SJSA1 (cell line): ENCODE measurements at regions not wholly inside any gene's neighbourhood (a gene's known extent, or its start where the extent isn't known, plus 50 kb on each side); places are given as distances from the start of the nearest gene placed in this dataset.
"Not testable (repeated sequence)": the region's sequence is repeated elsewhere in the genome, so short reads cannot be mapped to it uniquely, and the experiment has no call there.

Source experiments
- DNase-seq, 2 experiments: peaks; one replicate each; pipeline ENCODE4 v3.0.0-alpha.2; 2015 to 2020; ENCODE audit warnings: low spot score in 2 of 2, low read depth in 1 of 2
- H3K27ac ChIP-seq: fragments of 250-450 bp; sonication (Bioruptor Pico); 2 replicates; pipeline ENCODE4 v1.5.1; 2020; ENCODE audit warnings: mild to moderate bottlenecking, moderate library complexity
- H3K27me3 ChIP-seq: fragments of 250-450 bp; sonication (Bioruptor Pico); replicated peaks from 2 replicates; pipeline ENCODE4 v1.5.1; 2020; ENCODE audit warnings: mild to moderate bottlenecking, moderate library complexity
- H3K36me3 ChIP-seq: fragments of 250-450 bp; sonication (Bioruptor Pico); 2 replicates; pipeline ENCODE4 v1.5.1; 2020; ENCODE audit warnings: mild to moderate bottlenecking
- H3K4me1 ChIP-seq: fragments of 250-450 bp; sonication (Bioruptor Pico); replicated peaks from 2 replicates; pipeline ENCODE4 v1.6.1; 2021; ENCODE audit warnings: mild to moderate bottlenecking
- H3K4me3 ChIP-seq: fragments of 250-450 bp; sonication (Bioruptor Pico); 2 replicates; pipeline ENCODE4 v1.5.1; 2020; ENCODE audit warnings: mild to moderate bottlenecking
- H3K9me3 ChIP-seq: fragments of 250-450 bp; sonication (Bioruptor Pico); replicated peaks from 2 replicates; pipeline ENCODE4 v1.5.1; 2020; ENCODE audit warnings: mild to moderate bottlenecking

DNA sequence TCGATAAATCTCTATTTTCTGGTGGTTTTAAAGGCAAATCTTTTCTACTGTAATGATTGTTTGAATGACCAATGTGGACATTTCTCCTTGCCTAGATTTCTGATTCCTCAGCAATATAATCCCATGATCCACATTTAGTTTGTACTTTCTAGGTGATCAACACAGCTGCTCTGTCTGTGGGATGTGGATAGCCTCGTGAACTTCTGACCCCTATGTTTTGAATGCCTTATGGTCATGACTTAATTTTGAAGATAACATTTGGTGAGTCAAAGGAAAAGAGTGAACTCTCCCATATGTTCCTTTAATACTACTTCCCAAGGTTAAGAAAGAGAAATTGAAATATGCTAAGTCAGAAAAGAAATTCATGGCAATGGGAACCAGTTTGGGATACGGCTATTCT is 147.5 kb downstream of the CAVIN4 start:
- Histone ChIP-seq H3K4me1 (no peaks in the 10 kb centered on the region), H3K9me3 (no peaks in the 10 kb centered on the region), H3K27ac (no peak overlapping the region), H3K4me3 (no peak overlapping the region), H3K27me3 (no peaks in the 10 kb centered on the region), H3K36me3 (no peaks in the 10 kb centered on the region)
- DNase-seq: no peak

- Histone ChIP-seq H3K27me3 (no peaks in the 10 kb centered on the region), H3K36me3 (no peaks in the 10 kb centered on the region), H3K4me3 (no peak overlapping the region), H3K4me1 (no peaks in the 10 kb centered on the region), H3K9me3 (no peaks in the 10 kb centered on the region), H3K27ac (no peak overlapping the region)
- no peak for DNase-seq
These were observed 151.5 kb downstream of the CAVIN4 start for GRCh38 chr9:100729336-100729895.

- Histone ChIP-seq H3K27ac (no peak overlapping the region), H3K4me3 (no peak overlapping the region), H3K36me3 (no peaks in the 10 kb centered on the region), H3K27me3 (no peaks in the 10 kb centered on the region), H3K4me1 (no peaks in the 10 kb centered on the region), H3K9me3 (no peaks in the 10 kb centered on the region)
- no peak for DNase-seq
These were observed 152.2 kb downstream of the CAVIN4 start for GRCh38 chr9:100730086-100730485.

DNA sequence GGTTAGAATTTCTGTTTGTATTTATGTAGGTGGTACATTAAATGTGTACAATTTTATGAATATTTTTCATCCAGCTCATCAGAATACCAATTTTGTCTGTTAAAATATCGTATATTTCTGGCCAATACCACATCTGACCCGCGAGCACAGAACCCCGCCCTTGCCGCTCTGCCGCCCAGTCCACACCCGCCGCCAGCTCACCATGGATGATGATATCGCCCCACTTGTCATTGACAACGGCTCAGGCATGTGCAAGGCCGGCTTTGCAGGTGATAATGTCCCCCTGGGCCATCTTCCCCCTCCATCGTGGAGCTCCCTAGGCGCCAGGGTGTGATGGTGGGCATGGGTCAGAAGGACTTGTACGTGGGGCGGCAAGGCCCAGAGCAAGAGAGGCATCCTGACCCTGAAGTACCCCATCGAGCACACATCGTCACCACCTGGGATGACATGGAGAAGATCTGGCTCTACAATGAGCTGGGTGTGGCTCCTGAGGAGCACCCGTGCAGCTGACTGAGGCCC is 153.2 kb downstream of the CAVIN4 start:
- no peak for DNase-seq
- H3K4me1 ChIP-seq: no peaks in the 10 kb centered on the region
- H3K27ac ChIP-seq: no peak overlapping the region
- no peak overlapping the region for H3K4me3 ChIP-seq
- no peaks in the 10 kb centered on the region for H3K36me3 ChIP-seq
- H3K27me3 ChIP-seq: no peaks in the 10 kb centered on the region
- no peaks in the 10 kb centered on the region for H3K9me3 ChIP-seq

DNA sequence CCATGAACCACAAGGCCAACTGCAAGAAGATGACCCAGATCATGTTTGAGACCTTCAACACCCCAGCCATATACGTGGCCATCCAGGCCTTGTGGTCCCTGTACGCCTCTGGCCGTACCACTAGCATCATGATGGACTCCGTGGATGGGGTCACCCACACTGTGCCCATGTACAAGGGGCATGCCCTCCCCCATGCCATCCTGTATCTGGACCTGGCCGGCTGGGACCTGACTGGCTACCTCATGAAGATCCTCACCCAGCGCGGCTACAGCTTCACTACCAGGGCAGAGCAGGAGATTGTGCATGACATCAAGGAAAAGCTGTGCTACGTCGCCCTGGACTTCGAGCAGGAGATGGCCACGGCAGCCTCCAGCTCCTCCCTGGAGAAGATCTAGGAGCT is 153.7 kb downstream of the CAVIN4 start:
- H3K36me3 ChIP-seq: no peaks in the 10 kb centered on the region
- no peaks in the 10 kb centered on the region for H3K9me3 ChIP-seq
- H3K4me1 ChIP-seq: no peaks in the 10 kb centered on the region
- no peak for DNase-seq
- no peak overlapping the region for H3K4me3 ChIP-seq
- no peak overlapping the region for H3K27ac ChIP-seq
- no peaks in the 10 kb centered on the region for H3K27me3 ChIP-seq

DNA sequence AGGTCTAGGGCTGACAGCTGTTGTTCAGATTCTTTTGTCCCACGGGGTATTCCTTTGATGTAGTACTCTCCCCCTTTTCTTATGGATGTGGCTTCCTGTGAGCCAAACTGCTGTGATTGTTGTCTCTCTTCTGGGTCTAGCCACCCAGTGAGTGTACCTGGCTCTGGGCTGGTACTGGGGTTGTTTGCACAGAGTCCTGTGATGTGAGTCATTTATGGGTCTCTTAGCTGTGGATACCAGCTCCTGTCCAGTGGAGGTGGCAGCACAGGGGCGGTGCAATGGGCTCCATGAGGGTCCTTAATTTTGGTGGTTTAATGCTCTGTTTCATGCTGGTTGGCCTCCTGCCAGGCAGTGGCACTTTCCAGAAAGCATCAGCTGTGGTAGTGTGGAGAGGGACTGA is 161.3 kb downstream of the CAVIN4 start:
- no peaks in the 10 kb centered on the region for H3K9me3 ChIP-seq
- H3K4me1 ChIP-seq: no peaks in the 10 kb centered on the region
- H3K36me3 ChIP-seq: no peaks in the 10 kb centered on the region
- H3K27me3 ChIP-seq: no peaks in the 10 kb centered on the region
- no peak for DNase-seq
- H3K4me3 ChIP-seq: no peak overlapping the region
- H3K27ac ChIP-seq: no peak overlapping the region

- no peaks in the 10 kb centered on the region for H3K27me3 ChIP-seq
- H3K27ac ChIP-seq: no peak overlapping the region
- no peak for DNase-seq
- no peaks in the 10 kb centered on the region for H3K4me1 ChIP-seq
- no peaks in the 10 kb centered on the region for H3K9me3 ChIP-seq
- H3K36me3 ChIP-seq: no peaks in the 10 kb centered on the region
- H3K4me3 ChIP-seq: no peak overlapping the region
These were observed 161.8 kb downstream of the CAVIN4 start for GRCh38 chr9:100739666-100740065.

DNA sequence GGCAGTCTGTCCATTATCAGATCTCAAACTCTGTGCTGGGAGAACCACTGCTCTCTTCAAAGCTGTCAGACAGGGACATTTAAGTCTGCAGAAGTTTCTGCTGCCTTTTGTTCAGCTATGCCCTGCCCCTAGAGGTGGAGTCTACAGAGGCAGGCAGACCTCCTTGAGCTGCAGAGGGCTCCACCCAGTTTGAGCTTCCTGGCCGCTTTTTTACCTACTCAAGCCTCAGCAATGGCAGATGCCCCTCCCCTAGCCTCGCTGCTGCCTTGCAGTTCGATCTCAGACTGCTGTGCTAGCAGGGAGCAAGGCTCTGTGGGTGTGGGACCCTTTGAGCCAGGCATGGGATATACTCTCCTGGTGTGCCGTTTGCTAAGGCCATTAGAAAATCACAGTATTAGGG is 171.1 kb downstream of the CAVIN4 start:
- not testable (repeated sequence) for H3K27ac ChIP-seq, H3K4me3 ChIP-seq, H3K9me3 ChIP-seq, H3K4me1 ChIP-seq, H3K36me3 ChIP-seq, H3K27me3 ChIP-seq, DNase-seq

GRCh38 chr9:100756217-100756616 is 178.3 kb downstream of the CAVIN4 start:
- H3K27ac ChIP-seq: no peak overlapping the region
- no peaks in the 10 kb centered on the region for H3K36me3 ChIP-seq
- H3K4me3 ChIP-seq: no peak overlapping the region
- no peaks in the 10 kb centered on the region for H3K4me1 ChIP-seq
- no peaks in the 10 kb centered on the region for H3K27me3 ChIP-seq
- no peaks in the 10 kb centered on the region for H3K9me3 ChIP-seq
- no peak for DNase-seq

- no peaks in the 10 kb centered on the region for H3K27me3 ChIP-seq
- no peaks in the 10 kb centered on the region for H3K36me3 ChIP-seq
- no peak for DNase-seq
- H3K9me3 ChIP-seq: no peaks in the 10 kb centered on the region
- no peaks in the 10 kb centered on the region for H3K4me1 ChIP-seq
- no peak overlapping the region for H3K27ac ChIP-seq
- no peak overlapping the region for H3K4me3 ChIP-seq
These were observed 181.3 kb downstream of the CAVIN4 start for GRCh38 chr9:100759215-100759614.

GRCh38 chr9:100761276-100761802 is 183.5 kb downstream of the CAVIN4 start:
- Histone ChIP-seq H3K4me1 (no peaks in the 10 kb centered on the region), H3K27ac (no peak overlapping the region), H3K9me3 (no peaks in the 10 kb centered on the region), H3K36me3 (no peaks in the 10 kb centered on the region), H3K4me3 (no peak overlapping the region), H3K27me3 (no peaks in the 10 kb centered on the region)
- DNase-seq: no peak

GRCh38 chr9:100774326-100774725 is 196.4 kb downstream of the CAVIN4 start:
- H3K4me3 ChIP-seq: no peak overlapping the region
- no peak overlapping the region for H3K27ac ChIP-seq
- H3K27me3 ChIP-seq: no peaks in the 10 kb centered on the region
- H3K4me1 ChIP-seq: no peaks in the 10 kb centered on the region
- H3K36me3 ChIP-seq: no peaks in the 10 kb centered on the region
- no peaks in the 10 kb centered on the region for H3K9me3 ChIP-seq
- DNase-seq: no peak

GRCh38 chr9:100774962-100775361 is 197.1 kb downstream of the CAVIN4 start:
- Histone ChIP-seq H3K27me3 (no peaks in the 10 kb centered on the region), H3K9me3 (no peaks in the 10 kb centered on the region), H3K27ac (no peak overlapping the region), H3K4me3 (no peak overlapping the region), H3K36me3 (no peaks in the 10 kb centered on the region), H3K4me1 (no peaks in the 10 kb centered on the region)
- no peak for DNase-seq

DNA sequence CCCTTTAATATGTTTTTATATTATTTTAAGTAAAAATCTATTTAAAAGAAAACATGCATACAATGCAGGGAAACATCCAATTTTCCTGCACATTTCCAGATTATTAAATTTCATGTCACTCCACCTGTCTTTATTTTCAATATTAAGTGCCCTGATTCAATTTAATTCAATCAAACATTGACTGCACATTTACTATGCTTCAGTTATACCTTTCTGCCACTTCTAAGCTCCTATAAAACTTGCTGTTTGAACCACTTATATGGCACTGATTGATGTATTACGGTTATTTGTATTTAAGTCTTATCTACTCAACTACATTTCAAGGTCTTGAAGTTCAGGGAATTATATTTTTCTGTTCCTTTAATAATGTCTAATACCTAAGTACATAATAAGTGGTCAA is 198.0 kb downstream of the CAVIN4 start:
- Histone ChIP-seq H3K27me3 (no peaks in the 10 kb centered on the region), H3K9me3 (no peaks in the 10 kb centered on the region), H3K27ac (no peak overlapping the region), H3K4me1 (no peaks in the 10 kb centered on the region), H3K4me3 (no peak overlapping the region), H3K36me3 (no peaks in the 10 kb centered on the region)
- DNase-seq: no peak

- Histone ChIP-seq H3K4me3 (no peak overlapping the region), H3K36me3 (no peaks in the 10 kb centered on the region), H3K27ac (no peak overlapping the region), H3K4me1 (no peaks in the 10 kb centered on the region), H3K27me3 (no peaks in the 10 kb centered on the region), H3K9me3 (no peaks in the 10 kb centered on the region)
- no peak for DNase-seq
These were observed 206.9 kb downstream of the CAVIN4 start for GRCh38 chr9:100784755-100785154.
